GM12878 (cell line): ENCODE measurements at regions not wholly inside any gene's neighbourhood (a gene's known extent, or its start where the extent isn't known, plus 50 kb on each side); places are given as distances from the start of the nearest gene placed in this dataset.

ENCODE experiments used
- ATAC-seq: fragments of 200-7000 bp; cut with Tn5 transposase; 3 replicates; pipeline ENCODE4 v1.9.1; 2020; ENCODE audit warnings: mild to moderate bottlenecking, moderate library complexity
- BruUV-seq: library from RNA; stranded (reverse); fragments of 400-500 nt; replicated peaks from 2 replicates; lab custom pipeline; 2021; lab: Mats Ljungman, UMichigan
- CTCF ChIA-PET: fragments of 300-600 bp; sonication (Branson Sonifier 250); formaldehyde crosslinking; extraction: SDS; loops from one replicate; lab custom pipeline; 2021; ENCODE audit warnings: inconsistent platforms; lab: Yijun Ruan, JAX
- POLR2A ChIA-PET: fragments of 350-600 bp; formaldehyde crosslinking; extraction: SDS; loops from one replicate; lab custom pipeline; 2021; ENCODE audit warnings: inconsistent platforms; lab: Charles Lee
- RAD21 ChIA-PET: fragments of 300-600 bp; sonication (Branson Sonifier 250); formaldehyde crosslinking; loops from one replicate; lab custom pipeline; 2023; ENCODE audit warnings: antibody characterized with exemption; ENCODE audit not compliant: unreplicated experiment; lab: Charles Lee
- SMC1A ChIA-PET: fragments of 300-600 bp; sonication (Branson Sonifier 250); formaldehyde crosslinking; loops from one replicate; lab custom pipeline; 2023; ENCODE audit not compliant: unreplicated experiment, uncharacterized antibody; lab: Charles Lee
- DNase-seq: peaks from one replicate; pipeline ENCODE4 v3.0.0-alpha.2; 2011; ENCODE audit warnings: low read depth, low spot score
- FAIRE-seq: peaks from 3 replicates; lab custom pipeline; 2011; peaks lifted over from hg19 to GRCh38; lab: Jason Lieb, UNC
- H2AFZ ChIP-seq: 2 replicates; pipeline ENCODE4 v1.6.0; 2011; ENCODE audit warnings: low read depth, low read length, control low read depth; ENCODE audit not compliant: control insufficient read depth
- H3K27ac ChIP-seq: 2 replicates; pipeline ENCODE4 v1.5.1; 2011; ENCODE audit warnings: control low read depth; ENCODE audit not compliant: control insufficient read depth, insufficient read depth
- H3K27me3 ChIP-seq, 2 experiments: replicated peaks in 1 of 2; 2 replicates each; pipeline versions ENCODE4 v1.6.0 to v1.6.1; 2011; ENCODE audit warnings: low read length in 1 of 2; ENCODE audit not compliant: control insufficient read depth in 2 of 2, insufficient read depth in 2 of 2
- H3K36me3 ChIP-seq, 2 experiments: 2 replicates each; pipeline ENCODE4 v1.5.1; 2011; ENCODE audit warnings: low read length in 1 of 2; ENCODE audit not compliant: control insufficient read depth in 2 of 2, insufficient read depth in 2 of 2
- H3K4me1 ChIP-seq: 2 replicates; pipeline ENCODE4 v1.6.1; 2011; ENCODE audit warnings: mild to moderate bottlenecking, low read length, moderate library complexity, mixed read lengths; ENCODE audit not compliant: control insufficient read depth, insufficient read depth
- H3K4me2 ChIP-seq: 2 replicates; pipeline ENCODE4 v1.6.0; 2011; ENCODE audit warnings: control low read depth; ENCODE audit not compliant: control insufficient read depth, insufficient read depth
- H3K4me3 ChIP-seq: fragments of 200-600 bp; sonication (generic); 2 replicates; pipeline ENCODE4 v1.5.1; 2016
- H3K79me2 ChIP-seq: 2 replicates; pipeline ENCODE4 v1.6.0; 2011; ENCODE audit warnings: low read length; ENCODE audit not compliant: control insufficient read depth, insufficient read depth
- H3K9ac ChIP-seq: 2 replicates; pipeline ENCODE4 v1.8.0; 2011; ENCODE audit warnings: low read length, control low read depth, mixed read lengths; ENCODE audit not compliant: control insufficient read depth, insufficient read depth
- H3K9me3 ChIP-seq: replicated peaks from 3 replicates; pipeline ENCODE4 v1.5.1; 2011; ENCODE audit warnings: mild to moderate bottlenecking, low read length; ENCODE audit not compliant: control insufficient read depth, insufficient read depth
- H4K20me1 ChIP-seq: 2 replicates; pipeline ENCODE4 v1.6.0; 2011; ENCODE audit not compliant: control insufficient read depth, insufficient read depth
- E2F4 ChIP-seq: IDR thresholded peaks from 2 replicates; pipeline ENCODE4 v1.6.1; 2012; ENCODE audit warnings: low read depth, low read length, improper control_type of control experiment
- ETV6 ChIP-seq, 2 experiments: fragments of 450-650 bp in 1 of 2; IDR thresholded peaks in 1 of 2; conservative IDR thresholded peaks in 1 of 2; 2 replicates each; pipeline ENCODE4 v1.6.1; 2014; ENCODE audit warnings: antibody characterized with exemption in 1 of 2, borderline replicate concordance in 1 of 2, low read depth in 1 of 2, mild to moderate bottlenecking in 1 of 2, moderate library complexity in 1 of 2
- HCFC1 ChIP-seq: fragments of 150-350 bp; IDR thresholded peaks from 2 replicates; pipeline ENCODE4 v1.6.1; 2014; ENCODE audit warnings: low read length
- IRF4 ChIP-seq: IDR thresholded peaks from 2 replicates; pipeline ENCODE4 v1.6.1; 2011; ENCODE audit warnings: low read depth, low read length
- MTA3 ChIP-seq: IDR thresholded peaks from 2 replicates; pipeline ENCODE4 v1.6.1; 2012; ENCODE audit warnings: low read length, inconsistent platforms, borderline replicate concordance
- MXI1 ChIP-seq: fragments of 150-350 bp; IDR thresholded peaks from 2 replicates; pipeline ENCODE4 v1.6.1; 2011; ENCODE audit warnings: low read depth, mild to moderate bottlenecking, inconsistent platforms, low read length, improper control_type of control experiment
- MYB ChIP-seq: fragments of 150-350 bp; IDR thresholded peaks from 2 replicates; pipeline ENCODE4 v1.6.1; 2014; ENCODE audit warnings: mild to moderate bottlenecking, low read depth, low read length, borderline replicate concordance
- RCOR1 ChIP-seq: conservative IDR thresholded peaks from 2 replicates; pipeline ENCODE4 v1.6.1; 2012; ENCODE audit warnings: low read depth, low read length, improper control_type of control experiment
- SMC3 ChIP-seq: IDR thresholded peaks from 2 replicates; pipeline ENCODE4 v1.6.1; 2011; ENCODE audit warnings: low read length, improper control_type of control experiment, borderline replicate concordance
- SRF ChIP-seq, 2 experiments: IDR thresholded peaks; 2 replicates each; pipeline ENCODE4 v1.6.1; 2011; ENCODE audit warnings: low read depth in 2 of 2, low read length in 2 of 2, mild to moderate bottlenecking in 1 of 2, moderate library complexity in 1 of 2
- YBX1 ChIP-seq: fragments of 450-650 bp; IDR thresholded peaks from 2 replicates; pipeline ENCODE4 v1.6.1; 2016; ENCODE audit warnings: antibody characterized with exemption
- ZBTB11 ChIP-seq: fragments of 450-650 bp; formaldehyde crosslinking; IDR thresholded peaks from 2 replicates; pipeline ENCODE4 v1.5.0; 2022; ENCODE audit warnings: mild to moderate bottlenecking, missing genetic modification characterization
- WGBS: methylation state at CpG from one replicate; pipeline ENCODE4 v1.1.6; 2016; ENCODE audit warnings: low lambda C conversion rate; ENCODE audit not compliant: insufficient replicate concordance, insufficient coverage; ENCODE audit errors: missing lambda C conversion rate; 5-methylcytosine and 5-hydroxymethylcytosine counted together
- in situ Hi-C: fragments of 300-500 bp; cut with MboI; formaldehyde crosslinking; loops from 9 replicates; pipeline ENCODE4 v1.14.3; 2018; ENCODE audit warnings: mixed read lengths
- intact Hi-C: fragments of 100-400 bp; cut with micrococcal nuclease; formaldehyde crosslinking; loops from one replicate; pipeline ENCODE4 v1.14.2; 2022; ENCODE audit not compliant: unreplicated experiment

DNA sequence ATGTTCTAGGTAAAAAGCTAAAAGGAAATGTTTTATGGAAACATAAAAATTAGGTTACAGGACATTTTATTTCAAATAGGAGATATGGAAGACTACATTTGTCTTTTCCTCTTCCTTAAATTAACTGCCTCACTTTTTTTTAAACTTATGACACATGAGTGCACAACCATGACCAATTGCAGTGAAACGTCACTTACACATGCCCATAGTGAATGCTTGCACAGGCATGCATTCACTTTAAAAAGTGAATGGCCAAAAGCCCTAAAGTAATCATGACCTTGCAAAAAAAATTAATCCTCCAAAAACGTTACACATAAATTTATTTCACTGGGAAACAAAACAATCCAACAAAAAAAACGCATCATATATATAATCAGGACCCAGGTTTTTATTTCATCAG, 343.2 kb upstream of the TMTC1 start:
- Histone ChIP-seq H3K4me2 (no peak overlapping the region), H3K27me3 (no peaks in the 10 kb centered on the region), H3K4me3 (no peak overlapping the region), H2AFZ (no peak overlapping the region)
- RAD21 ChIA-PET = no interaction called here
- POLR2A ChIA-PET = no interaction called here
- intact Hi-C loops = no loop called here
- 9% methylated on average over 3 of the region's 3 CpGs for WGBS
- TF ChIP-seq ETV6 (conservative IDR thresholded peaks at IDR 0.05 in 1 of 2, IDR thresholded peaks at IDR 0.05 in 1 of 2; ENCODE audit: borderline replicate concordance in 1 of 2, low read depth in 1 of 2) (no peak), MXI1 (no peak), SMC3 (no peak)
- TF ChIP-seq, all 136 proteins: peak for 0
- no peak for FAIRE-seq
- ChIA-PET SMC1A (interaction anchor here (0.7 kb wide), 1 partner anchor 10 kb away, joined by 3 read pairs; no protein-coding TSS in a partner anchor), CTCF (no interaction called here)
- BruUV-seq = no TSS peak
- H3K79me2 ChIP-seq = no peaks in the 10 kb centered on the region
- in situ Hi-C loops = no loop called here
- no peaks in the 10 kb centered on the region for H4K20me1 ChIP-seq
- no peaks in the 10 kb centered on the region; the same call in 2 of the 3 replicates for H3K9me3 ChIP-seq
- H3K9ac ChIP-seq = no peak overlapping the region
- no peaks in the 10 kb centered on the region for H3K36me3 ChIP-seq
- no peak for ATAC-seq
- H3K4me1 ChIP-seq = no peaks in the 10 kb centered on the region
- DNase-seq = no peak
- H3K27ac ChIP-seq = no peak overlapping the region

DNA sequence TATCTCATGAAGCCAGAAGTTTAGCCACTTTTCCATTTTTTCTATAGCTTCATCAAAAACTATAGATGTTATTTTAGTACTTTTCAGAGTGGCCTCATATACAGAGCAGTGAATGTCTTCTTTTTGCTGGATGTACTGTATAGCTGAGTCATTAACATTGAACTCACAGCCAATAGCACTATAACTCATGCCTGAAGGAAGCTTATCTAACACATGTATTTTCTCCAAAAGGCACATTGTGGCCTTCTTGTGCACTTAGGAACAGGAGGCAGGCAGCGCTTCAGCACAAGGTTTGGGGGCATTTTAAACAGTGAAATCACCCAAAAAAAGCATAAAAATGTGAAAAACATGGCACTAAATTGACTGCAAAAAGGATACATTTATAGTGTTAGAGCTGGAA, 336.8 kb upstream of the TMTC1 start:
- Histone ChIP-seq H3K9me3 (no peaks in the 10 kb centered on the region; the same call in 2 of the 3 replicates), H3K27me3 (no peaks in the 10 kb centered on the region), H2AFZ (no peak overlapping the region)
- intact Hi-C loops = no loop called here
- TF ChIP-seq HCFC1 (no peak), IRF4 (no peak), MTA3 (no peak), MYB (no peak), SRF (IDR thresholded peaks at IDR 0.05; ENCODE audit: low read depth in 2 of 2, low read length in 2 of 2) (no peak), RCOR1 (no peak), YBX1 (no peak), E2F4 (no peak), ZBTB11 (no peak)
- TF ChIP-seq, all 136 proteins: peak for 0
- no peak for DNase-seq
- WGBS = 0% methylated on average over 1 of the region's 1 CpG
- RAD21 ChIA-PET = no interaction called here
- SMC1A ChIA-PET = interaction anchor here (0.6 kb wide), 1 partner anchor 13 kb away, joined by 3 read pairs; no protein-coding TSS in a partner anchor
- no peak overlapping the region for H3K4me3 ChIP-seq
- no peak overlapping the region for H3K9ac ChIP-seq
- no peaks in the 10 kb centered on the region for H4K20me1 ChIP-seq
- BruUV-seq = no TSS peak
- in situ Hi-C loops = no loop called here
- no peaks in the 10 kb centered on the region for H3K79me2 ChIP-seq
- FAIRE-seq = no peak
- H3K4me1 ChIP-seq = no peaks in the 10 kb centered on the region
- no peak overlapping the region for H3K4me2 ChIP-seq
- no peak for ATAC-seq
- CTCF ChIA-PET = interaction anchor here (1.9 kb wide), 1 partner anchor 13 kb away, joined by 9 read pairs; no protein-coding TSS in a partner anchor
- POLR2A ChIA-PET = no interaction called here
- no peaks in the 10 kb centered on the region for H3K36me3 ChIP-seq
- no peak overlapping the region for H3K27ac ChIP-seq
